ENCODE measurements at regions not wholly inside any gene's neighbourhood (a gene's known extent, or its start where the extent isn't known, plus 50 kb on each side); places are given as distances from the start of the nearest gene placed in this dataset.
"Not testable (repeated sequence)": the region's sequence is repeated elsewhere in the genome, so short reads cannot be mapped to it uniquely, and the experiment has no call there.

DNA sequence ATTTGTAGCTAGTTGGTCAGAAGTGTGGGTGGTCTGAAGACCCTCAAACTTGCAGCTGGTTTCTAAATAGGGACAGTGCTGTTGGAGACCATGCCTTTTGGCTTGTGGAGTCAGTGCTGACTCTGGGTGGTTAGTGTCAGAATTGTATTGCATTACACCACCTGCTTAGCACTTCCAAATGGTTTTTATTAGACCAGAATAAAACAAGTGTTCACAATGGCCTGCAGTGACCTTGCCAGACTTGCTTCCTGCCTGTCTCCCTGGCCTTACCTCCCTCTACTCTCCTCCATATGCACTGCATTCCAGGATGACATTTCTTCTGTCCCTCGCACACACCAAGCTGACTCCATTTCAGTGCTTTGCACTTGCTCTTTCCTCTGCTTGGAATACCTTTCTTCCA is 72.7 kb upstream of the CNIH3 start:
- TF ChIP-seq, protein P1, sequence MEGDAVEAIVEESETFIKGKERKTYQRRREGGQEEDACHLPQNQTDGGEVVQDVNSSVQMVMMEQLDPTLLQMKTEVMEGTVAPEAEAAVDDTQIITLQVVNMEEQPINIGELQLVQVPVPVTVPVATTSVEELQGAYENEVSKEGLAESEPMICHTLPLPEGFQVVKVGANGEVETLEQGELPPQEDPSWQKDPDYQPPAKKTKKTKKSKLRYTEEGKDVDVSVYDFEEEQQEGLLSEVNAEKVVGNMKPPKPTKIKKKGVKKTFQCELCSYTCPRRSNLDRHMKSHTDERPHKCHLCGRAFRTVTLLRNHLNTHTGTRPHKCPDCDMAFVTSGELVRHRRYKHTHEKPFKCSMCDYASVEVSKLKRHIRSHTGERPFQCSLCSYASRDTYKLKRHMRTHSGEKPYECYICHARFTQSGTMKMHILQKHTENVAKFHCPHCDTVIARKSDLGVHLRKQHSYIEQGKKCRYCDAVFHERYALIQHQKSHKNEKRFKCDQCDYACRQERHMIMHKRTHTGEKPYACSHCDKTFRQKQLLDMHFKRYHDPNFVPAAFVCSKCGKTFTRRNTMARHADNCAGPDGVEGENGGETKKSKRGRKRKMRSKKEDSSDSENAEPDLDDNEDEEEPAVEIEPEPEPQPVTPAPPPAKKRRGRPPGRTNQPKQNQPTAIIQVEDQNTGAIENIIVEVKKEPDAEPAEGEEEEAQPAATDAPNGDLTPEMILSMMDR (conservative IDR thresholded peaks at IDR 0.05; ENCODE audit: low read depth): no peak
- no peak for DNase-seq (ENCODE audit: low spot score)
- CTCF ChIA-PET: interaction anchor here (0.6 kb wide), 1 partner anchor 9 kb away, joined by 3 read pairs; no protein-coding TSS in a partner anchor
- H3K27ac ChIP-seq: no peak overlapping the region
- POLR2A ChIA-PET (ENCODE audit: low non-redundant PET): no interaction called here

DNA sequence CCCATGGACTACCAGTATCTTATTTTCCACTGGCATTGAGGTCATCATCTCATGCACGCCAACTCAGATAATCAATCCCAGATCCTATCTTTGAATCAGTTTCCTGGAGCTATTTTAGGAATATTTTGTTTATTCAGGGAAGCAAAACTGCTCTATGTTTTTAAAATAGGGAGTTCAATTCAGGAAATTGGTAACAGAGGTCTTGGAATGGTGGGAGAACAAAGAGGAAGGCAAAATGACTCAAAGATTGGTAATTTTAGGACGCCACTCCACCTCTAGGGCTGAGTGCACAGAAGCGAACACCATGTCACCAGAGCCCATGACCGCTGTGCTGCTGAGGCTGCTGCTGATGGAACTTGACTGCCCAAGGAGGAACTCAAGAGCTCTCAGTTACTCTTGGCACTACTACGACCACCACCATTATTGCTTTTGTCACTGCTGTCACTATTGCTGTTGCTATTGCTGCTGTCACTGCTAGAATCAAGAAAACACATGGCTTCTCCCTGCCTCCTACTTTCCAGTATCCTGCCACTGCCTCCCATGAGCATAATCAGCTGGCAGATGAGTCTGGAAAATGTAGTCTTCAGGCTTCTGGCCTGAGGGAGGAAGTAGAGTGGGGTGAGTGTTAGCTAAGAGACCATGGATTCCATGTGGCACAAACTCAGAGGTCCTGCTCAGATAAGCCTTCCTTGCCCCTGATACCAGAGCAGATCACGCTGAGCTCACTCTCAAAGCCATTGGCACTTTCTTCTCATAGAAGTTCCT is 71.6 kb upstream of the CNIH3 start:
- DNase-seq (ENCODE audit: low spot score): no peak
- TF ChIP-seq, protein P1 (conservative IDR thresholded peaks at IDR 0.05; ENCODE audit: low read depth): no peak
- H3K27ac ChIP-seq: no peak overlapping the region
- POLR2A ChIA-PET (ENCODE audit: low non-redundant PET): no interaction called here
- CTCF ChIA-PET: interaction anchor here (1.2 kb wide), 1 partner anchor 31 kb away, joined by 4 read pairs; no protein-coding TSS in a partner anchor

DNA sequence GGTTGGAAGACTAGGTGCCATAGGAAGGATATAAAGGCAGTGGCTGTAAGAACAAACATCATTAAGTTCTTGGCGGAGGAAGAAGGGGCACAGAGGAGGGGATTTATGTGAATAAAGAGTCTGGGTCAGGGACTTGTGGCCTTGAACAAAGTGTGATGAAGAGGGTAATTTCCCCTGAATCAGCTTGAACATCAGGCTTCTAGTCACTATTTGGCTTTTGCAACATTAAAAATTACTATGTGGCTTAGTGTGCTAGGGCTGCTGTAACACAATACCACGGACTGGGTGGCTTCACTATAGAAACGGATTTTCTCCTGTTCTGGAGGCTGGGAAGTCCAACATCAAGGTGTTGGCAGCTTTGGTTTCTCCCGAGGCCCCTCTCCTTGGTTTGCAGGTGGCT is 70.5 kb upstream of the CNIH3 start:
- no peak for DNase-seq (ENCODE audit: low spot score)
- CTCF ChIA-PET: no interaction called here

DNA sequence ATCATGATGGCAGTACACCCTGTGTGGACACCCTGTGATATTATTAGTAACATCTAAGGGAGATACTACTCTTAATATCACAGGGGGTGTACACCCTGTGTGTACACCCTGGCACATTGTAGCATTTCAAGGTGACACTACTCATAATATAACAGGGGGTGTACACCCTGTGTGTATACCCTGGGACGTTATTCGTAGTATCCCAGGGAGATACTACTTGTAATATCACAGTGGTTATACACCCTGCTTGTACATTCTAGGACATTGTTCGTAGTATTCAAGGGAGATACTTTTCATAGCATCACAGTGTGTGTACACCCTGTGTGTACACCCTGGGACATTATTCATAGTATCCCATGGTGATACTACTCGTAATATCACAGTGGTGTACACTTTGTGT is 67.4 kb upstream of the CNIH3 start:
- CTCF ChIA-PET: no interaction called here
- no peak for DNase-seq (ENCODE audit: low spot score)
- POLR2A ChIA-PET (ENCODE audit: low non-redundant PET): no interaction called here

More for the DNA sequence above, 70.5 kb upstream of the CNIH3 start:
- TF ChIP-seq, protein P1 (conservative IDR thresholded peaks at IDR 0.05; ENCODE audit: low read depth): no peak
- POLR2A ChIA-PET (ENCODE audit: low non-redundant PET): no interaction called here
- no peak overlapping the region for H3K27ac ChIP-seq

DNA sequence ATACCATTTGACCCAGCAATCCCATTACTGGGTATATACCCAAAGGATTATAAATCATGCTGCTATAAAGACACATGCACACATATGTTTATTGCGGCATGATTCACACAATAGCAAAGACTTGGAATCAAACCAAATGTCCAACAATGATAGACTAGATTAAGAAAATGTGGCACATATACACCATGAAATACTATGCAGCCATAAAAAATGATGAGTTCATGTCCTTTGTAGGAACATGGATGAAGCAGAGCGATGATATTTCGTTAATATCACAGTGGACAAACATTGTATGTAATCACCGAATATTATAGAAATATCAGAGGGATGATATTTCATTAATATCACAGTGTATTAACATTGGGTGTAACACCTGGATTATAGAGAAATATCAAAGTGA is 64.9 kb upstream of the CNIH3 start:
- H3K27ac ChIP-seq; POLR2A ChIA-PET (ENCODE audit: low non-redundant PET); DNase-seq (ENCODE audit: low spot score); CTCF ChIA-PET: not testable (repeated sequence)

More for the DNA sequence above, 67.4 kb upstream of the CNIH3 start:
- TF ChIP-seq, protein P1 (conservative IDR thresholded peaks at IDR 0.05; ENCODE audit: low read depth): no peak
- H3K27ac ChIP-seq: no peak overlapping the region

DNA sequence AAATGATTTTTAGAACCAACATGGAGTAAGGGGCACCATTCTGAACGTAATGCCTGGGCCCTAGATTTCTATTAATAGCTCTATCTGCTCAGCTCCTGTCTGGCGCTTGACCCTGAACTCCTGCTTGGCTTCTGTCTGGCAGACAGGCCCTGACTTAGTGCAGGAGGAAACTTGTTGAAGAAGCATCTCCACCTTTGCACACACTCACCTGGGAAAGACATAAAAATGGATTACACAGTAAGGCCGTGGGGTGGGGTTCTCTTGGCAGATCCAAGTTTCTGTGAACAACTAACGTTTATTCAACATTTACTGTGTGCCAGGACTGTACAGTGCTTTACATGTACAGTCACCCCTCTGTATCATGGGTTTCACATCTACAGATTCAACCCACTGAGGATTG is 62.1 kb upstream of the CNIH3 start:
- ChIA-PET POLR2A (ENCODE audit: low non-redundant PET) (no interaction called here), CTCF (no interaction called here)
- no peak for DNase-seq (ENCODE audit: low spot score)
- TF ChIP-seq, protein P1 (conservative IDR thresholded peaks at IDR 0.05; ENCODE audit: low read depth): no peak
- no peak overlapping the region for H3K27ac ChIP-seq

DNA sequence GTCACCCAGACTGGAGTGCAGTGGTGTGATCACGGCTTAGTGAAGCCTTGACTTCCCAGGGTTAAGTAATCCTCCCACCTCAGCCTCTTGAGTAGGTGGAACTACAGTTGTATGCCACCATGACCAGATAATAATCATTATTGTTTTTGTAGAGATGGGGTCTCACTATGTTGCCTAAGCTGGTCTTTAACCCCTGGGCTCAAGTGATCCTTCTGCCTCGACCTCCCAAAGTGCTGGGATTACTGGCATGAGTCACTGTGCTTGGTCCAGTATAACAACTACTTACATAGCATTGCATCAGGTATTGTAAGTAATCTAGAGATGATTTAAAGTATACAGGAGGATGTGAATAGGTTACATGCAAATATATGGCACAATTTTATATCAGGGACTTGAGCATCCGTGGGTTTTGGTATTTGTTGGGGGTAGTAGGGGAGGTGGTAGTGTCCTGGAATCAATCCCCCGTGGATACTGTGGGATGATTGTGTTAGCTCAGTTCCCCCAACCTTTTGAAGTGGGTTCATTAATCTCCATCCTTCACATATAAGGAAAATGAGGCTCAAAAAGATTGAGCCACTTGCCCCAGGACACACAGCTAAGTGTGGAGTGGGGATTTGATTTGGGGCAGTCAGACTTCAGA is 61.4 kb upstream of the CNIH3 start:
- ChIA-PET CTCF (no interaction called here), POLR2A (ENCODE audit: low non-redundant PET) (no interaction called here)
- TF ChIP-seq, protein P1 (conservative IDR thresholded peaks at IDR 0.05; ENCODE audit: low read depth): no peak
- DNase-seq (ENCODE audit: low spot score): no peak
- no peak overlapping the region for H3K27ac ChIP-seq
